HCT116 (cell line): ENCODE measurements at regions not wholly inside any gene's neighbourhood (a gene's known extent, or its start where the extent isn't known, plus 50 kb on each side); places are given as distances from the start of the nearest gene placed in this dataset.

Source experiments
- ATAC-seq: fragments of 200-7000 bp; cut with Tn5 transposase; 2 replicates; pipeline ENCODE4 v1.9.1; 2020; ENCODE audit warnings: mild to moderate bottlenecking, moderate library complexity
- BruUV-seq: library from RNA; stranded (reverse); fragments of 400-500 nt; replicated peaks from 2 replicates; lab custom pipeline; 2021; lab: Mats Ljungman, UMichigan
- CTCF ChIA-PET: fragments of 300-600 bp; sonication (Branson Sonifier 250); formaldehyde crosslinking; loops from one replicate; lab custom pipeline; 2021; ENCODE audit warnings: antibody characterized with exemption; lab: Charles Lee
- POLR2A ChIA-PET: fragments of 300-600, 350-600 bp; sonication (Branson Sonifier 250); formaldehyde crosslinking; loops from one replicate; lab custom pipeline; 2021; ENCODE audit warnings: antibody characterized with exemption; lab: Charles Lee
- RAD21 ChIA-PET, 2 experiments: fragments of 300-600 bp; sonication (Branson Sonifier 250); formaldehyde crosslinking; loops; one replicate each; lab custom pipeline; 2023; ENCODE audit warnings: low total read pairs in 2 of 2; ENCODE audit not compliant: uncharacterized antibody in 2 of 2, unreplicated experiment in 2 of 2, low non-redundant PET in 1 of 2; lab: Charles Lee
- DNase-seq: peaks from one replicate; pipeline ENCODE4 v3.0.0-alpha.2; 2010; ENCODE audit warnings: low read depth, low spot score
- H2AFZ ChIP-seq: fragments of 200-600 bp; shearing (Covaris generic), sonication (generic); 2 replicates; pipeline ENCODE4 v1.6.1; 2017; ENCODE audit warnings: low read depth, mixed run types, mixed read lengths, antibody characterized with exemption, low read length; ENCODE audit not compliant: poor library complexity, severe bottlenecking
- H3K27ac ChIP-seq: 2 replicates; pipeline ENCODE4 v1.5.1; 2012; ENCODE audit warnings: low read depth, low read length
- H3K27me3 ChIP-seq: fragments of 200-600 bp; sonication (generic); 2 replicates; pipeline ENCODE4 v1.6.1; 2016; ENCODE audit warnings: mixed run types, low read length, mixed read lengths; ENCODE audit not compliant: insufficient read depth
- H3K36me3 ChIP-seq, 2 experiments: fragments of 200-500 bp in 1 of 2; fragments of 200-600 bp in 1 of 2; sonication (Bioruptor generic) in 1 of 2; sonication (generic) in 1 of 2; 2 replicates each; pipeline versions ENCODE4 v1.5.1 to v1.6.1; 2014 to 2016; ENCODE audit warnings: low read length in 2 of 2, inconsistent platforms in 1 of 2, mixed read lengths in 1 of 2, mixed run types in 1 of 2; ENCODE audit not compliant: insufficient read depth in 2 of 2, control insufficient read depth in 1 of 2
- H3K4me1 ChIP-seq, 2 experiments: fragments of 200-600 bp in 1 of 2; sonication (generic) in 1 of 2; 2 replicates each; pipeline versions ENCODE4 v1.5.1 to v1.6.1; 2012 to 2017; ENCODE audit warnings: low read length in 2 of 2, inconsistent platforms in 1 of 2, mild to moderate bottlenecking in 1 of 2, mixed read lengths in 1 of 2, mixed run types in 1 of 2, moderate library complexity in 1 of 2; ENCODE audit not compliant: insufficient read depth in 2 of 2, control insufficient read depth in 1 of 2
- H3K4me2 ChIP-seq: fragments of 200-600 bp; sonication (generic); 2 replicates; pipeline ENCODE4 v1.6.1; 2017; ENCODE audit warnings: mixed run types, low read length, mixed read lengths
- H3K4me3 ChIP-seq, 2 experiments: fragments of 200-600 bp in 1 of 2; sonication (generic) in 1 of 2; replicated peaks in 1 of 2; 2 replicates each; pipeline ENCODE4 v1.5.1; 2011 to 2016; ENCODE audit warnings: low read length in 2 of 2, control low read depth in 1 of 2, low read depth in 1 of 2, mild to moderate bottlenecking in 1 of 2, mixed read lengths in 1 of 2, mixed run types in 1 of 2
- H3K79me2 ChIP-seq: fragments of 200-600 bp; sonication (generic); 2 replicates; pipeline ENCODE4 v1.6.1; 2017; ENCODE audit warnings: mild to moderate bottlenecking, mixed run types, low read length, moderate library complexity, mixed read lengths; ENCODE audit not compliant: insufficient read depth
- H3K9ac ChIP-seq: fragments of 200-600 bp; sonication (generic); 2 replicates; pipeline ENCODE4 v1.6.1; 2016; ENCODE audit warnings: low read length, mixed read lengths
- H3K9me2 ChIP-seq: fragments of 200-600 bp; sonication (generic), shearing (Covaris generic); 2 replicates; pipeline ENCODE4 v1.6.1; 2017; ENCODE audit warnings: mixed run types, mild to moderate bottlenecking, moderate library complexity; ENCODE audit not compliant: insufficient read depth
- H3K9me3 ChIP-seq, 2 experiments: fragments of 200-500 bp in 1 of 2; fragments of 200-600 bp in 1 of 2; sonication (Bioruptor generic) in 1 of 2; sonication (generic) in 1 of 2; 2 replicates each; pipeline ENCODE4 v1.6.1; 2014 to 2017; ENCODE audit warnings: low read length in 2 of 2, mixed read lengths in 2 of 2, inconsistent platforms in 1 of 2, low read depth in 1 of 2, mild to moderate bottlenecking in 1 of 2, mixed run types in 1 of 2, moderate library complexity in 1 of 2; ENCODE audit not compliant: control insufficient read depth in 1 of 2, insufficient read depth in 1 of 2
- H4K20me1 ChIP-seq: fragments of 200-600 bp; sonication (generic), shearing (Covaris generic); 2 replicates; pipeline ENCODE4 v1.6.1; 2017; ENCODE audit warnings: mixed run types, mild to moderate bottlenecking, moderate library complexity; ENCODE audit not compliant: insufficient read depth
- CBX3 ChIP-seq: IDR thresholded peaks from 2 replicates; pipeline ENCODE4 v1.6.1; 2012; ENCODE audit warnings: low read depth
- CEBPB ChIP-seq: IDR thresholded peaks from 2 replicates; pipeline ENCODE4 v1.6.1; 2012; ENCODE audit warnings: low read depth
- CTCF ChIP-seq, 3 experiments: fragments of 200-600 bp in 1 of 3; sonication (generic) in 1 of 3; IDR thresholded peaks in 2 of 3; conservative IDR thresholded peaks in 1 of 3; 2 replicates each; pipeline ENCODE4 v1.5.1; 2012 to 2017; ENCODE audit warnings: low read depth in 2 of 3, low read length in 2 of 3, antibody characterized with exemption in 1 of 3, borderline replicate concordance in 1 of 3, control low read depth in 1 of 3, mild to moderate bottlenecking in 1 of 3, mixed read lengths in 1 of 3, mixed run types in 1 of 3, moderate library complexity in 1 of 3; ENCODE audit not compliant: insufficient read depth in 1 of 3
- EZH2 ChIP-seq: fragments of 200-600 bp; sonication (generic); IDR thresholded peaks from 2 replicates; pipeline ENCODE4 v1.6.1; 2017; ENCODE audit warnings: antibody characterized with exemption, mixed run types
- EZH2phosphoT487 ChIP-seq: fragments of 200-600 bp; IDR thresholded peaks from 2 replicates; pipeline ENCODE4 v1.6.1; 2018; ENCODE audit warnings: antibody characterized with exemption, borderline replicate concordance
- MAX ChIP-seq: IDR thresholded peaks from 2 replicates; pipeline ENCODE4 v1.6.1; 2012
- POLR2AphosphoS5 ChIP-seq: IDR thresholded peaks from 2 replicates; pipeline ENCODE4 v1.6.1; 2011; ENCODE audit warnings: mild to moderate bottlenecking, low read depth, low read length, moderate library complexity
- SP1 ChIP-seq: IDR thresholded peaks from 2 replicates; pipeline ENCODE4 v1.6.1; 2012; ENCODE audit warnings: low read depth
- SRF ChIP-seq: IDR thresholded peaks from 2 replicates; pipeline ENCODE4 v1.6.1; 2012; ENCODE audit warnings: low read depth
- YY1 ChIP-seq: IDR thresholded peaks from 2 replicates; pipeline ENCODE4 v1.6.1; 2011; ENCODE audit warnings: low read length, low read depth, moderate library complexity, mild to moderate bottlenecking; ENCODE audit not compliant: insufficient replicate concordance; ENCODE audit errors: extremely low read depth
- ZFX ChIP-seq: fragments of 450-650 bp; IDR thresholded peaks from 2 replicates; pipeline ENCODE4 v1.6.1; 2017
- ZNF274 ChIP-seq: fragments of 200-500 bp; sonication (Bioruptor generic); IDR thresholded peaks from 2 replicates; pipeline ENCODE4 v1.6.1; 2014; ENCODE audit warnings: mild to moderate bottlenecking, low read depth, low read length, inconsistent platforms
- intact Hi-C: fragments of 100-400 bp; cut with micrococcal nuclease; formaldehyde crosslinking; loops from 2 replicates; pipeline ENCODE4 v1.10.0; 2022
- TF ChIP-seq, protein P1 (sequence below): IDR thresholded peaks from 2 replicates; pipeline ENCODE4 v1.6.1; 2011; ENCODE audit warnings: mild to moderate bottlenecking, low read length, moderate library complexity; ENCODE audit not compliant: insufficient replicate concordance; ENCODE audit errors: extremely low read depth
- TF ChIP-seq, protein P2 (sequence below): IDR thresholded peaks from 2 replicates; pipeline ENCODE4 v1.6.1; 2012; ENCODE audit warnings: low read depth

GRCh38 chr1:177346790-177347359 lies 176.1 kb downstream of the BRINP2 start:
- no peaks in the 10 kb centered on the region for H3K36me3 ChIP-seq
- ChIA-PET CTCF (no interaction called here), POLR2A (no interaction called here), RAD21 (no interaction called here)
- no peak for ATAC-seq
- H3K4me2 ChIP-seq: no peak overlapping the region
- TF ChIP-seq ZFX (no peak), SP1 (no peak), CTCF (IDR thresholded peaks at IDR 0.05 in 2 of 3, conservative IDR thresholded peaks at IDR 0.05 in 1 of 3; ENCODE audit: borderline replicate concordance in 1 of 3, insufficient read depth in 1 of 3, low read depth in 2 of 3, low read length in 2 of 3) (no peak), POLR2AphosphoS5 (no peak), EZH2phosphoT487 (no peak), EZH2 (no peak), ZNF274 (no peak), SRF (no peak), MAX (no peak), CBX3 (no peak), YY1 (no peak), CEBPB (no peak)
- TF ChIP-seq, protein P1, sequence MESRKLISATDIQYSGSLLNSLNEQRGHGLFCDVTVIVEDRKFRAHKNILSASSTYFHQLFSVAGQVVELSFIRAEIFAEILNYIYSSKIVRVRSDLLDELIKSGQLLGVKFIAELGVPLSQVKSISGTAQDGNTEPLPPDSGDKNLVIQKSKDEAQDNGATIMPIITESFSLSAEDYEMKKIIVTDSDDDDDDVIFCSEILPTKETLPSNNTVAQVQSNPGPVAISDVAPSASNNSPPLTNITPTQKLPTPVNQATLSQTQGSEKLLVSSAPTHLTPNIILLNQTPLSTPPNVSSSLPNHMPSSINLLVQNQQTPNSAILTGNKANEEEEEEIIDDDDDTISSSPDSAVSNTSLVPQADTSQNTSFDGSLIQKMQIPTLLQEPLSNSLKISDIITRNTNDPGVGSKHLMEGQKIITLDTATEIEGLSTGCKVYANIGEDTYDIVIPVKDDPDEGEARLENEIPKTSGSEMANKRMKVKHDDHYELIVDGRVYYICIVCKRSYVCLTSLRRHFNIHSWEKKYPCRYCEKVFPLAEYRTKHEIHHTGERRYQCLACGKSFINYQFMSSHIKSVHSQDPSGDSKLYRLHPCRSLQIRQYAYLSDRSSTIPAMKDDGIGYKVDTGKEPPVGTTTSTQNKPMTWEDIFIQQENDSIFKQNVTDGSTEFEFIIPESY: no peak
- TF ChIP-seq, protein P2, sequence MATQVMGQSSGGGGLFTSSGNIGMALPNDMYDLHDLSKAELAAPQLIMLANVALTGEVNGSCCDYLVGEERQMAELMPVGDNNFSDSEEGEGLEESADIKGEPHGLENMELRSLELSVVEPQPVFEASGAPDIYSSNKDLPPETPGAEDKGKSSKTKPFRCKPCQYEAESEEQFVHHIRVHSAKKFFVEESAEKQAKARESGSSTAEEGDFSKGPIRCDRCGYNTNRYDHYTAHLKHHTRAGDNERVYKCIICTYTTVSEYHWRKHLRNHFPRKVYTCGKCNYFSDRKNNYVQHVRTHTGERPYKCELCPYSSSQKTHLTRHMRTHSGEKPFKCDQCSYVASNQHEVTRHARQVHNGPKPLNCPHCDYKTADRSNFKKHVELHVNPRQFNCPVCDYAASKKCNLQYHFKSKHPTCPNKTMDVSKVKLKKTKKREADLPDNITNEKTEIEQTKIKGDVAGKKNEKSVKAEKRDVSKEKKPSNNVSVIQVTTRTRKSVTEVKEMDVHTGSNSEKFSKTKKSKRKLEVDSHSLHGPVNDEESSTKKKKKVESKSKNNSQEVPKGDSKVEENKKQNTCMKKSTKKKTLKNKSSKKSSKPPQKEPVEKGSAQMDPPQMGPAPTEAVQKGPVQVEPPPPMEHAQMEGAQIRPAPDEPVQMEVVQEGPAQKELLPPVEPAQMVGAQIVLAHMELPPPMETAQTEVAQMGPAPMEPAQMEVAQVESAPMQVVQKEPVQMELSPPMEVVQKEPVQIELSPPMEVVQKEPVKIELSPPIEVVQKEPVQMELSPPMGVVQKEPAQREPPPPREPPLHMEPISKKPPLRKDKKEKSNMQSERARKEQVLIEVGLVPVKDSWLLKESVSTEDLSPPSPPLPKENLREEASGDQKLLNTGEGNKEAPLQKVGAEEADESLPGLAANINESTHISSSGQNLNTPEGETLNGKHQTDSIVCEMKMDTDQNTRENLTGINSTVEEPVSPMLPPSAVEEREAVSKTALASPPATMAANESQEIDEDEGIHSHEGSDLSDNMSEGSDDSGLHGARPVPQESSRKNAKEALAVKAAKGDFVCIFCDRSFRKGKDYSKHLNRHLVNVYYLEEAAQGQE: no peak
- H2AFZ ChIP-seq: no peak overlapping the region
- H3K9ac ChIP-seq: no peak overlapping the region
- peaks cover 13% of the 10 kb centered on the region for H3K27me3 ChIP-seq
- H3K27ac ChIP-seq: no peak overlapping the region
- no peaks in the 10 kb centered on the region for H4K20me1 ChIP-seq
- H3K4me3 ChIP-seq: no peak overlapping the region
- no peak for DNase-seq
- no TSS peak for BruUV-seq
- no peaks in the 10 kb centered on the region for H3K9me3 ChIP-seq
- H3K79me2 ChIP-seq: no peaks in the 10 kb centered on the region
- H3K9me2 ChIP-seq: no peaks in the 10 kb centered on the region
- no peaks in the 10 kb centered on the region for H3K4me1 ChIP-seq
- intact Hi-C loops: no loop called here
